Psoas muscle (tissue), 7 donors: ENCODE measurements at regions not wholly inside any gene's neighbourhood (a gene's known extent, or its start where the extent isn't known, plus 50 kb on each side); places are given as distances from the start of the nearest gene placed in this dataset.

Source experiments
- ATAC-seq, 4 donors: fragments of 200-7000 bp; cut with Tn5 transposase; one replicate each; pipeline ENCODE4 v1.9.1; 2020; ENCODE audit warnings: moderate library complexity in 3 of 4, mild to moderate bottlenecking in 2 of 4
- DNase-seq, 2 donors: peaks; one replicate each; pipeline ENCODE4 v3.0.0-alpha.2; 2020
- H3K27ac ChIP-seq: fragments of 200-600 bp; one replicate; pipeline ENCODE4 v1.8.0; 2022
- H3K27me3 ChIP-seq, 3 donors: fragments of 200-600 bp in 1 of 3; one replicate each; pipeline versions ENCODE4 v1.6.1 to v1.8.0; 2013 to 2022; ENCODE audit warnings: low read length in 2 of 3, mild to moderate bottlenecking in 2 of 3, moderate library complexity in 1 of 3; ENCODE audit not compliant: insufficient read depth in 3 of 3
- H3K36me3 ChIP-seq, 2 donors: fragments of 200-600 bp in 1 of 2; one replicate each; pipeline versions ENCODE4 v1.6.1 to v1.8.0; 2013 to 2022; ENCODE audit warnings: low read depth in 1 of 2, mild to moderate bottlenecking in 1 of 2, moderate library complexity in 1 of 2; ENCODE audit not compliant: insufficient read depth in 1 of 2
- H3K4me1 ChIP-seq: fragments of 200-600 bp; one replicate; pipeline ENCODE4 v1.8.0; 2022
- H3K4me3 ChIP-seq: fragments of 200-600 bp; one replicate; pipeline ENCODE4 v1.8.0; 2022; ENCODE audit warnings: mild to moderate bottlenecking
- H3K9me3 ChIP-seq: fragments of 200-600 bp; one replicate; pipeline ENCODE4 v1.8.0; 2022
- WGBS, 3 donors: extraction: QIAGEN DNeasy Blood & Tissue Kit; methylation state at CpG; one replicate each; pipeline versions ENCODE4 v1.1.6 to v1.1.7; 2013; 5-methylcytosine and 5-hydroxymethylcytosine counted together
- intact Hi-C, 2 donors: fragments of 100-400 bp; cut with DNase I; formaldehyde crosslinking; loops; one replicate each; pipeline versions ENCODE4 v1.11.0 to v1.14.2; 2022
- TF ChIP-seq, protein P1 (sequence below): fragments of 200-600 bp; IDR thresholded peaks from one replicate; pipeline ENCODE4 v1.8.0; 2022; ENCODE audit warnings: antibody characterized with exemption
- donor health status: healthy with polysubstance abuse.
- donor health status: DM: no; HTN: no; CAD: no; lungs with moderate emphysema.
- donor health status: Bipolar disorder and iron deficiency.
- donor health status: healthy.
- donor health status: DM: yes; HTN: yes; CAD: no.
- donor health status: DM: no; HTN: no; CAD: no.
- donor health status: DM: yes; HTN: yes; CAD: no.

DNA sequence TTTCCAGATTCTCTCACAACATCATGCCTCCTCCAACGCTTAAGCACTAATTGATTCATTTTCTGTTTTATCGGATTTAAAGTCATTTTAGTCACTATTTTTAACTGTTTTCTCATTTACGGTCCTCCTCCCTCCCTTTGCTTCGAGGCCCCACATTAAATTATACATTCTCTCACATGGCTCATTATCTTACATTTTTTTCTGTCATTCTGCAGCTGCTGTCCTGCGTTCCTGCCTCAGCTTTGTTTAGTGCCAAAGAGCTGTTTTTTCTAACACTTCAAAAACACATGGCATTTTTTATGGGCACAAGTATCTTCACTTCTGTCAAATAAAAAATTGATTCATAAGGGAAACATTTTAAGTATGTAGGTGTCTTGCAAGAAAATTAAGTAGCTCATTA, 130.1 kb upstream of the FST start:
- H3K4me1 ChIP-seq: no peaks in the 10 kb centered on the region
- H3K27ac ChIP-seq: no peak overlapping the region
- no peak overlapping the region for H3K4me3 ChIP-seq
- ATAC-seq (no peak), DNase-seq (no peak)
- no peaks in the 10 kb centered on the region for H3K9me3 ChIP-seq
- TF ChIP-seq, protein P1, sequence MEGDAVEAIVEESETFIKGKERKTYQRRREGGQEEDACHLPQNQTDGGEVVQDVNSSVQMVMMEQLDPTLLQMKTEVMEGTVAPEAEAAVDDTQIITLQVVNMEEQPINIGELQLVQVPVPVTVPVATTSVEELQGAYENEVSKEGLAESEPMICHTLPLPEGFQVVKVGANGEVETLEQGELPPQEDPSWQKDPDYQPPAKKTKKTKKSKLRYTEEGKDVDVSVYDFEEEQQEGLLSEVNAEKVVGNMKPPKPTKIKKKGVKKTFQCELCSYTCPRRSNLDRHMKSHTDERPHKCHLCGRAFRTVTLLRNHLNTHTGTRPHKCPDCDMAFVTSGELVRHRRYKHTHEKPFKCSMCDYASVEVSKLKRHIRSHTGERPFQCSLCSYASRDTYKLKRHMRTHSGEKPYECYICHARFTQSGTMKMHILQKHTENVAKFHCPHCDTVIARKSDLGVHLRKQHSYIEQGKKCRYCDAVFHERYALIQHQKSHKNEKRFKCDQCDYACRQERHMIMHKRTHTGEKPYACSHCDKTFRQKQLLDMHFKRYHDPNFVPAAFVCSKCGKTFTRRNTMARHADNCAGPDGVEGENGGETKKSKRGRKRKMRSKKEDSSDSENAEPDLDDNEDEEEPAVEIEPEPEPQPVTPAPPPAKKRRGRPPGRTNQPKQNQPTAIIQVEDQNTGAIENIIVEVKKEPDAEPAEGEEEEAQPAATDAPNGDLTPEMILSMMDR: no peak
- intact Hi-C loops: no loop called here
- 22 to 38% (median 25%) methylated on average over 5 of the region's 5 CpGs for WGBS, 3 donors
- H3K36me3 ChIP-seq: no peaks in the 10 kb centered on the region
- H3K27me3 ChIP-seq: no peaks in the 10 kb centered on the region

DNA sequence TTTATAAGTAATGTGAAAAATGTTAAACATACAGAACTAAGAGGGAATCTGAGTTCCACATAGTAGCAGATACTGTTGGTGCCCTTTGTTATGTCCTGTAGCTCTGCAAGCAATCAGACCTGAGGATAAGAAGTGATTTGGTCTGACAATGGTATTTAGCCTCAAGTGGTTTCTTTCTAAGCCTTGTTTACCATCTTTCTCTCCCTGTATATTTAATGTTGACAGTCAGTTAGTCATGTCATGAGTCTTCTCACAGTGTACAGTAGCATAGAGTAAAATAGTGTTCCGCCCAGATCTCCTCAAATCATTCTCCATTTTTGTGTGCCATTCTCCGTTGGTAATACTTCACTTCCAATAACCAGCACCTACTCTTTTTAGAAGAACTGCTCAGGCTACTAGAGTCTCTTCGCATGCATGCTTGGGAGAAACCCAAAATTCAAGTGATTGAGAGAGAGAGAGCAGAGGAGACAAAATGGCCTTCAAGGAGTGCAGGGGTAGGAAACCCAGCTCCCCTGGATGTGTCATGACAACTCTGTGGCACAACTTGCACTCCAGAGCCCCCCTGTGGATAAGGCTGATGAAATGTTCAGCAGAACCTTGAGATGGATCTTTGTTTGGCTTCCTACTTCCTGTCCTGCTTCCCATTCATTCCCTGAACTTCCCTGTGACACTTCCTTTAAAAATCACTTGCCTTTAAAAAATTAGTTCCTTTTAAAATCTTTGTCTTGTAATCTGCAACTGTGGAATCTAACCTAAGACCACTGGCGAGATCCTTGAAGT, 129.2 kb upstream of the FST start:
- intact Hi-C loops: no loop called here
- TF ChIP-seq, protein P1: no peak
- ATAC-seq (no peak), DNase-seq (no peak)
- H3K4me1 ChIP-seq: no peaks in the 10 kb centered on the region
- WGBS, 3 donors: 92 to 95% (median 93%) methylated on average over 4 of the region's 4 CpGs
- no peak overlapping the region for H3K4me3 ChIP-seq
- H3K9me3 ChIP-seq: no peaks in the 10 kb centered on the region
- H3K36me3 ChIP-seq: no peaks in the 10 kb centered on the region
- no peak overlapping the region for H3K27ac ChIP-seq
- H3K27me3 ChIP-seq: no peaks in the 10 kb centered on the region

DNA sequence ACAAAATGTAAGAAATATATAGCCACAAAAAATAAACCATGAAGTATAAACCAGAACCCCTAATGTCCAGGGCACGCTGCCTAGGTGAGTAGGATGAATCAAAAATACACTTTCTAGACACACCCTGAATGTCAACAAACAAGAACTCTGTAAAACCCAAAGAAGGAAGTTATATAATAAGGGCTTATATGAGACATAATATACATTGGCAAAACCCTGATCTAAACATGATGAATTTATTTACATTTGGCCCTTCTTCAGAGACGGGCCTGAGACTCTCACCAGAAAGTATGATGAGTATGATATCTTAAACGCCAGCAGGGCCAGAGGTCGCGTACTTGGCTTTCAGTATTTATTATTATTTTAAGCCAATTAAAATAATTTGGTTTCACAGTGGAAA, 125.1 kb upstream of the FST start:
- H3K9me3 ChIP-seq: no peaks in the 10 kb centered on the region
- DNase-seq (no peak), ATAC-seq (no peak)
- H3K27me3 ChIP-seq: no peaks in the 10 kb centered on the region
- intact Hi-C loops: no loop called here
- WGBS, 3 donors: 69 to 71% (median 70%) methylated on average over 5 of the region's 5 CpGs
- TF ChIP-seq, protein P1: no peak
- no peaks in the 10 kb centered on the region for H3K4me1 ChIP-seq
- no peak overlapping the region for H3K27ac ChIP-seq
- no peak overlapping the region for H3K4me3 ChIP-seq
- H3K36me3 ChIP-seq: no peaks in the 10 kb centered on the region

DNA sequence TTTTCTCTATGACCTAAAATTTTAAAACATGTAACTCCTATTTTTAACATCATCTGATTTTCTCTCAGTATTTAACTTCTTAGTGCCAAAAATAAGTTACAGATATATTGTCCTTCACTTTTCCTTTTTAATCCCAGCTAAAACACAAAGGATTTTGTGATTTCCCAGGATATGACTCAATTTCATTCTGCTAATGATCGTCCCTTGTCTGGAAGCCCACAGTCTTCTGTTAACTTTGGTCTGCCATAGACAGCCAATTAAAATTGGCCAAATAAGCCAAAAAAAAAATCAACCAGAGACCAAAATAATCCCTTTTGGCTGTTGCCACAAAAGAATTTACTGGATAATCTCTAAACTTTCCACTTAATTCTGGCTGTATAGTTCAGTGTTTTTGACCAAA, 124.5 kb upstream of the FST start:
- Histone ChIP-seq H3K9me3 (no peaks in the 10 kb centered on the region), H3K27ac (no peak overlapping the region), H3K4me3 (no peak overlapping the region), H3K4me1 (no peaks in the 10 kb centered on the region), H3K36me3 (no peaks in the 10 kb centered on the region), H3K27me3 (no peaks in the 10 kb centered on the region)
- WGBS, 3 donors: 13 to 21% (median 14%) methylated on average over 1 of the region's 1 CpG
- TF ChIP-seq, protein P1: no peak
- DNase-seq (no peak), ATAC-seq (no peak)
- intact Hi-C loops: no loop called here

DNA sequence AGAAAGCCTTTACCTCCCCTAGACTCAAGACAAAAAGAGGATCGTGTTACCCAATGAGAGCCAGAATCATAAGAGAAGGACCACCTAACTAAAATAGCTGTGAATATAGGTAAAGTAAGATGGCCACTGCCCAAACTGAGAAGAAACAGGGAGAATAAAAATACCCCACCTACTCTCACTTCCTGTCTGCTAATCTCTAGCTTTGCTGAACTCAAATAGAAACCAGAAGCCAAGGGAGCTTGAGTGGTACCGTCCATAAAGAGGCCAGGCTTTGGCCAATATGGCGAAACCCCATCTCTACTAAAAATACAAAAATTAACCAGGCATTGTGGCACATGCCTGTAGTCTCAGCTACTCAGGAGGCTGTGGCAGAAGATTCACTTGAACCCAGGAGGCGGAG, 123.0 kb upstream of the FST start:
- Histone ChIP-seq H3K27me3 (no peaks in the 10 kb centered on the region), H3K9me3 (no peaks in the 10 kb centered on the region), H3K36me3 (no peaks in the 10 kb centered on the region), H3K4me1 (no peaks in the 10 kb centered on the region), H3K27ac (no peak overlapping the region), H3K4me3 (no peak overlapping the region)
- WGBS, 3 donors: 94 to 96% (median 95%) methylated on average over 4 of the region's 4 CpGs
- TF ChIP-seq, protein P1: no peak
- DNase-seq: no peak
- intact Hi-C loops: no loop called here
- ATAC-seq: no peak
